Activated CD8-positive, alpha-beta memory T cell treated with anti-CD3 and anti-CD28 coated beads, Interleukin-2, amount 50 U/mL, for 24 hours (primary cell): ENCODE measurements at regions not wholly inside any gene's neighbourhood (a gene's known extent, or its start where the extent isn't known, plus 50 kb on each side); places are given as distances from the start of the nearest gene placed in this dataset.
"Not testable (repeated sequence)": the region's sequence is repeated elsewhere in the genome, so short reads cannot be mapped to it uniquely, and the experiment has no call there.

Source experiments
- DNase-seq: peaks from one replicate; pipeline ENCODE4 v3.0.0-alpha.2; 2020; ENCODE audit errors: extremely low read depth

DNA sequence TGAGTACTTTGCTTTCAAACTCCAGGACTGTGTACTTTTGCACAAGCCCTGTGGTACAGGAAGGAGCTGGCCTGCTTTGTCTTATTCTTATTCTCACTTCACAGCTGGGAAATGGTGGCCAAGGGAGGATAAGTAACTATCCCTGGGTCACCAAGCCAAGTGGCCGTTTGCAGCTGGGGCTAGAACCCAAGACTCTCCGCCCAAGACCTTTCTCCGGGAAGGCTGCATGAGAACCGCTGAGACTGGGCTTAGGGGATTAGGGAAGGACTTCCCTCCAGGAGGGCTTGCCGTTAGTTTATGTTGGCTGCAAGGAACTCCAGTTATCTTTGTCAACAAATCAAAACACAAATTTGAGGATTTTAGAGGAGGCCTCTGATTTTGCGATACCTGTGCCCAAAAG is 109.5 kb upstream of the ADRA1D start:
- DNase-seq, result no peak

GRCh38 chr20:4352348-4352747 is 103.3 kb upstream of the ADRA1D start:
- DNase-seq, result no peak

GRCh38 chr20:4350096-4350495 is 101.0 kb upstream of the ADRA1D start:
- no peak for DNase-seq

DNA sequence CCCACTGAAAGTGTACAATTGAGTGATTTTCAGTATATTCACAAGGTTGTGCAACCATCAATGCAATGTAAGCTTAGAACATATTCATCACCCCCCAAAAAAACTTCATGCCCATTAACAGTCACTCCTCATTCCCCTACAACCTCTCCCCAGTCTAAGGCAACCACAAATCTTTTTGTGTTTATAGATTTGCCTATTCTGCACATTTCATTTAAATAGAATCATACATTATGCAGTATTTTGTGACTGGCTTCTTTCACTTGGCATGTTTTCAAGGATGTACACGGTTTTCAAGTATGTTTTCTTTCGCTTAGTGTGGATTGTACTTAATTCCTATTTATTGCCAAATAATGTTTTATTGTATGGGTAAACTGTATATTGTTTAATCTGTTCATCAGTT is 95.6 kb upstream of the ADRA1D start:
- DNase-seq, result no peak

GRCh38 chr20:4342609-4343008 is 93.5 kb upstream of the ADRA1D start:
- no peak for DNase-seq

- no peak for DNase-seq
Measured at GRCh38 chr20:4341804-4342485, 92.9 kb upstream of the ADRA1D start.

- DNase-seq, result no peak
Measured at GRCh38 chr20:4335722-4336121, 86.6 kb upstream of the ADRA1D start.

DNA sequence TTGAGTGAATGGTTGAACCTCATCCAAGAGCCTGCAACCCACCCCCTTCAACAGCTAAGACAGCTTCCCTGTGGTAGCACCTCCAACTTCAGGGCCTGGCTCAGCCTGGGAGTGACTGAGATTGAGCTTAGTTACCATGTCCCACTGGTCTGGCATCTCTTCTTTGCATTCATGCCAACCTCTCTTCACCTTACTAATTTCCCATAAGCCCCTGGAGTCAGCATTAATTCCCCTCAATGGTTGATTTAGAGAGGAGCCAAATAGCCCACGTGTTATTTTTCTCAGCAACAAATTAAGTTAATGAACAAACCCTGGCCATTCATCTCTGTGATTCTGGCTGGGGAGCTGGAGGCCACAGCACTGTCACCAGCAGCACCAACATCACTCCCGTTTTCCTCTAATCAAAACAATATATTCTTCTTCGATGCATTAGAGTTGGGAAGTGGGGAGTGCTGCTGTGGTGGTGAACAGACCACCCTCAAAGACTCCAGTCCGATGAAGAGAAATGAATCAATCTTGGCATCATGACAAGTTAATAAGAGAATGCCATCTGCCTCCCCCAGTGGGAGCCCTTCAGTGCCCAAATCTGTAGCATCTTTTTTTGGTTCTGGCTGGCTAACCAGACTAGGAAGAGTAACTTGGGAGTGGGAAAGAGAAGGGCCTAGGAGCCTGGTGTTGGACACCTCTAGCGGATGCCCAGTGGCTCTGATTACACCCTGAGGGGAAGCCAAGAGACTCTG is 83.2 kb upstream of the ADRA1D start:
- DNase-seq, result no peak

- no peak for DNase-seq
Measured at GRCh38 chr20:4330011-4330410, 80.9 kb upstream of the ADRA1D start.

- no peak for DNase-seq
Measured at GRCh38 chr20:4329232-4329631, 80.1 kb upstream of the ADRA1D start.

GRCh38 chr20:4328541-4328940 is 79.5 kb upstream of the ADRA1D start:
- DNase-seq, result no peak

- no peak for DNase-seq
Measured at GRCh38 chr20:4327956-4328355, 78.9 kb upstream of the ADRA1D start.

GRCh38 chr20:4326195-4327065 is 77.3 kb upstream of the ADRA1D start:
- no peak for DNase-seq

DNA sequence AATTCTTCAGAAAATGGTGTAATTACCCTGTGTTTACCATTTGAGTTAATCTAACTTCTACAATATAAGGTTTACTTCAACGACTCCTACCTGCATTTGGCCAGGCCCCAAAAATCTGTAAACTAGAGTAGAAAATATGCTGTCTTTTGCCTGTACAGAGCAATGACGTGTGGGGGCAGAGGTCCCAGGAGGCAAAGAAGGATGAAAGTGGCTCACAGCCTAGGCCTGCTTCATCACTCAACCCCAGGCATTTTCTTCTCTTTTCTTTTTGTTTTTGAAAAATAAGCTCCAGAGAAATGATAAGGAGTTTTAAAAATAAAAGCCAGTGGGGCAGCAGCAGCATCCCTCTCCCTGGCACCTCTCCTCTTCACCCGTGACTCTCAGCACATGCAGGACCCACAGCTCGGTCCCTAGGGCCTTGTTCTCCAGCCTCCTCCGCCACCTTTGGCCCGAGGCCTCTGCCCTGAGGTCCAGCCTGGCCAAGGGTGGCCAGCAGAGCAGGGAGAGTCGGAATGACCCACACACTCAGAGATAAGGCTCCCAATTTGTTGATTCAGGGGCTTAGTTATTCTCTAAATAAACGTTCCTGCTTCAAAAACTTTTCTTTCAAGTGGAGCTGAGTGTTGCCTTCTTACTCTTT is 76.6 kb upstream of the ADRA1D start:
- DNase-seq, result no peak

GRCh38 chr20:4324611-4325243 is 75.6 kb upstream of the ADRA1D start:
- DNase-seq, result no peak

DNA sequence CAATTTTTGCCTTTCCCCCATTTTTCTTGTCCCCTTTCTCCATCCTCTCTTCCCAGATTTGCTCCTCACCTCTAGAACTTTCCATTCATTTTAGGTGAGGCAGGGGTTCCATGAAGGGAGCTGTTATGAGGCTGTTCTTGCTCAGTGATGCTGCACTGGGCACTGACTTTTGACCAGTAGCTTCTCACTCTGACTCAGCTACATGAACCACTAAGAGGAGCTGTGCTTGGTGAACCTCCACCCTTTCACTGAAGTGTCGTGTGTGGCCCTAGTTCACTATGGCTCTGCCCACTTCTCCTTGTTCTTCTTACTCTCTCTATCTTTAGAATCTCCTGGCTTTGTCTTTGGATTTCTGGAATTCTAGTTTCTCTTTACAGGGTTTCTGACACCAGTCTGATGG is 73.4 kb upstream of the ADRA1D start:
- no peak for DNase-seq

DNA sequence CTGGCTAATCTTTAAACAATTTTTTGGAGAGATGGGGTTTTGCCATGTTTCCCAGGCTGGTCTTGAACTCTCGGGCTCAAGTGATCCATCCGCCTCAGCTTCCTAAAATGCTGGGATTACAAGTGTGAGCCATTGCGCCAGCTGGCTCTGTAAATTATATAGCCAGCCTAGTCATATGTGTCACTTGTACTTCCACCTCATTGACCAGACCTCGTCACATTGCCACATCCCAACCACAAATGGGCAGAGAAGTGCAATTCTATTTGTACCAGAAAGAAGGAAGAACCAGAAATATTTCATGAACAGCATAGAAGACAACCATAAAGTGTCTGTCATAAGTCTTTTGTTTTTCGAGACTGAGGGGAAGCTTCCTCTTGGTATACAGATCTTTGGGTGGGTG is 71.2 kb upstream of the ADRA1D start:
- DNase-seq, result no peak

DNA sequence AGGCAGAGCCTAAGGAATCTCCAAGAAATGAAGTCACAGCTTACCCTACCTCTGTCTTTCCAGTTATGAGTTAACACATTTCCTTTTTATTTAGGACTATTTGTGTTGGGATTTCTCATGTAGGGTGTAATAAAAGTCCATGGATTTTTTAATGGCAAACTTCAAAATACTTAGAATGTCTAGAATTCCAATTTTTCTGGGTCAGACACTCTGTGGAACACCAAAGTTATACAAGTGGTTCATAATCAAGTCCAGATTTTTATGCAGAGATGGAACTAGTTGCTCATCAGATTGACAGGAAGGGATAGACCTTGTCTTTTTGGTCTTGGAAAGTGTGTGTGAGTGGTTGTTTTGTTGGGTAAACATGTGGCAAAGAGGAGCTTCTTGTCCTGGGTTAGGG is 69.8 kb upstream of the ADRA1D start:
- DNase-seq, result no peak

DNA sequence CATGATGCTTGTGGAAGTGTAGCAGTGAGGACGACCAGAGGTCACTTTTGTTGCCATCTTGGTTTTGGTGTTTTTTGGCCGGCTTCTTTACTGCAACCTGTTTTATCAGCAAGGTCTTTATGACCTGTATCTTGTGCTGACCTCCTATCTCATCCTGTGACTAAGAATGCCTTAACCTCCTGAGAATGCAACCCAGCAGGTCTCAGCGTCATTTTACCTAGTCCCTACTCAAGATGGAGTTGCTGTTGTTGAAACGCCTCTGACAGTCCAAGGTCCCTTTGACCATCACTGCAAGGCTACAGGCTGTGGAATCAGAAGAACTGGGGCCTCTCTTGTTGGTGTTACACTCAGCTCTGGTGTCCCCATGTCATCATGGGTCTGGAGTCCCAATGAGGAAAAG is 61.5 kb upstream of the ADRA1D start:
- not testable (repeated sequence) for DNase-seq

DNA sequence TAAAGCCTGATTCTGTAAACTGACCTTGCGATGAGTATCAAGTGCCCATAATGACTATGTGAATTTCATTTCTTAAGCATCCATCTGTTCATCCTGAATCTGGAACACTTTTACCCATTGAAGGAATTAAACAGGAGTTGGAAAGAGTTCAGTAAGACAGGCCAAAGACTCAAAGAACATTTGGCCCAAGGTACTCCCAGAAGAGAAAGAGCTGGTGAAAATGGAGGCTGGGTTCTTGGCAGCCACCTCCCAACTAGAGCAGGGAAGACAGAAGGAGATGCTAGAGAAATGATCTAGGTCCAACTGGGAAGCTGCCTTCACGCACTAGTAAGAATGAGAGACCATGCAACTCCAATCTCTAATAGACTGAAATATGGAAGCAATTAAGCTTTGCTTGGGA is 57.1 kb upstream of the ADRA1D start:
- no peak for DNase-seq

GRCh38 chr20:4305091-4305490 is 56.0 kb upstream of the ADRA1D start:
- DNase-seq, result no peak

DNA sequence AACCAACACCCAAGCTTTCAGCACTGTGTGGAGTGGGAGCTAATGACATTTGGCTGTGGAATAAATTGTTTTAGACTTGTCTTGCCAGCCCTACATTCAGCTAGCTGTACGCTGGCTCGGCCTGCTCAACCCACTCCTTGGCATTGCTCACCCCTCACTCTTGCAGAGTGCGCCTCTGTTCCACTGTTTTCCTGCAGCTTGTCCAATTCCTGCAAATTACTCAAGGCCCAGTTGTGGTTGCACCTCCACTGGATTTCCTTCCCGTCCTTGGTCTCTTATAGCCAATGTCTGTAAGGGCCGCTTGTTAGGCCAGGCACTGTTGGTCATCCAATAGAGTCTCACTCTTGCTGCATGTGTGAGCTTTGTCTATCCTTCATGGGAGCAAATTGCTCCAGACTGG is 55.5 kb upstream of the ADRA1D start:
- no peak for DNase-seq
